ENCODE measurements at regions not wholly inside any gene's neighbourhood (a gene's known extent, or its start where the extent isn't known, plus 50 kb on each side); places are given as distances from the start of the nearest gene placed in this dataset.

DNA sequence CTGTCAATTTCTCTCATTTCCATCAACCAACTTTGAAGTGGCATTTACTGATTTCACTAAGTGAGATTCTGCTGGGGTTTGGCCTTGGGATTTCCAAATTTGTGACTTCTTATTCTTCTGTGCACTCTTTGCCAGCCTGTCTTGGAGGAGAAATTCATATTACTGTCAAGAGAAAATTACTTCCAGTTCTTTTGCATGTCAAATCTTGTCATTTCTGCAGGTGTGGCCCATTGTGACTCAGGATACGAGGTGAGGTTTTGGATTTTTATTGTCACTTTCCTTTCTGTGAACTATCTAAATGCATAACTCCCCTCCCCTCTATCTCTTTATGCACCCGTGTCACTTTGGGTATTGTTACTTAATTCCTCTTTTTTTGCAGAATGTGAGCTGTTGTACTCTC is 102.6 kb upstream of the GUCY1A1 start:
- TF ChIP-seq, protein P1, sequence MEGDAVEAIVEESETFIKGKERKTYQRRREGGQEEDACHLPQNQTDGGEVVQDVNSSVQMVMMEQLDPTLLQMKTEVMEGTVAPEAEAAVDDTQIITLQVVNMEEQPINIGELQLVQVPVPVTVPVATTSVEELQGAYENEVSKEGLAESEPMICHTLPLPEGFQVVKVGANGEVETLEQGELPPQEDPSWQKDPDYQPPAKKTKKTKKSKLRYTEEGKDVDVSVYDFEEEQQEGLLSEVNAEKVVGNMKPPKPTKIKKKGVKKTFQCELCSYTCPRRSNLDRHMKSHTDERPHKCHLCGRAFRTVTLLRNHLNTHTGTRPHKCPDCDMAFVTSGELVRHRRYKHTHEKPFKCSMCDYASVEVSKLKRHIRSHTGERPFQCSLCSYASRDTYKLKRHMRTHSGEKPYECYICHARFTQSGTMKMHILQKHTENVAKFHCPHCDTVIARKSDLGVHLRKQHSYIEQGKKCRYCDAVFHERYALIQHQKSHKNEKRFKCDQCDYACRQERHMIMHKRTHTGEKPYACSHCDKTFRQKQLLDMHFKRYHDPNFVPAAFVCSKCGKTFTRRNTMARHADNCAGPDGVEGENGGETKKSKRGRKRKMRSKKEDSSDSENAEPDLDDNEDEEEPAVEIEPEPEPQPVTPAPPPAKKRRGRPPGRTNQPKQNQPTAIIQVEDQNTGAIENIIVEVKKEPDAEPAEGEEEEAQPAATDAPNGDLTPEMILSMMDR (conservative IDR thresholded peaks at IDR 0.05; ENCODE audit: low read depth, low read length) = no peak
- no peak for TF ChIP-seq EZH2 (IDR thresholded peaks at IDR 0.05; ENCODE audit: borderline replicate concordance, low read depth, low read length, poor library complexity, severe bottlenecking)
